ENCODE measurements at regions not wholly inside any gene's neighbourhood (a gene's known extent, or its start where the extent isn't known, plus 50 kb on each side); places are given as distances from the start of the nearest gene placed in this dataset.

GRCh38 chr11:13115380-13115675, 106.2 kb downstream of the RASSF10 start:
- no peak overlapping the region for H3K4me2 ChIP-seq (ENCODE audit: insufficient read depth, low read length)
- FAIRE-seq = no peak
- POLR2A ChIA-PET = interaction anchor here (1.5 to 1.6 kb wide), 2 partner anchors 12 to 21 kb away, joined by 3 to 4 read pairs; no protein-coding TSS in a partner anchor
- TF ChIP-seq YY1 (IDR thresholded peaks at IDR 0.05; ENCODE audit: borderline replicate concordance in 1 of 3, control insufficient read depth in 1 of 3, extremely low read depth in 1 of 3, insufficient read depth in 3 of 3, insufficient read length in 1 of 3, insufficient replicate concordance in 2 of 3, low read depth in 1 of 3, low read length in 2 of 3) (no peak), KDM5B (IDR thresholded peaks at IDR 0.05; ENCODE audit: insufficient replicate concordance, low read depth, low read length) (no peak), MEF2A (IDR thresholded peaks at IDR 0.05; ENCODE audit: control insufficient read depth, low read depth, low read length) (no peak), FOXP1 (CRISPR knock-in tag; IDR thresholded peaks at IDR 0.05) (no peak), ZNF609 (CRISPR knock-in tag; IDR thresholded peaks at IDR 0.05; ENCODE audit: borderline replicate concordance) (no peak), ZNF133 (CRISPR knock-in tag; IDR thresholded peaks at IDR 0.05) (no peak), NONO (IDR thresholded peaks at IDR 0.05; ENCODE audit: low read depth in 2 of 2, low read length in 1 of 2) (no peak), PRDM10 (IDR thresholded peaks at IDR 0.05; ENCODE audit: partially characterized antibody) (no peak), ZNF140 (CRISPR knock-in tag; IDR thresholded peaks at IDR 0.05) (no peak), ETV6 (IDR thresholded peaks at IDR 0.05; ENCODE audit: borderline replicate concordance in 1 of 2, low read depth in 2 of 2, low read length in 1 of 2) (no peak), ETV6 (CRISPR knock-in tag; IDR thresholded peaks at IDR 0.05; ENCODE audit: borderline replicate concordance) (no peak), TRIM28 (IDR thresholded peaks at IDR 0.05) (no peak), XRCC3 (IDR thresholded peaks at IDR 0.05) (no peak), ZNF23 (CRISPR knock-in tag; IDR thresholded peaks at IDR 0.05) (no peak)

More at GRCh38 chr11:13115380-13115675, 106.2 kb downstream of the RASSF10 start:
- DNase-seq (ENCODE audit: extremely low read depth in 1 of 4, low spot score in 3 of 4) (no peak), ATAC-seq (no peak)
- no peaks in the 10 kb centered on the region for H3K9me1 ChIP-seq (ENCODE audit: control insufficient read depth, insufficient read depth, low read length)
- no peaks in the 10 kb centered on the region for H3K79me2 ChIP-seq (ENCODE audit: control insufficient read depth, insufficient read depth, low read length)
- 0% methylated on average over 1 of the region's 1 CpG for WGBS (ENCODE audit: insufficient coverage, low coverage, missing lambda C conversion rate)
- no peak overlapping the region for H3K27ac ChIP-seq (ENCODE audit: extremely low read depth, low read depth, low read length)
- no TSS peak for BruUV-seq (replicated peaks)
- in situ Hi-C loops (cut with MboI) (loop anchor here (10.0 kb wide), 1 partner anchor 121 kb away; no protein-coding TSS in a partner anchor), intact Hi-C loops (cut with micrococcal nuclease) (loop anchor here (2.0 kb wide), 1 partner anchor 151 kb away; no protein-coding TSS in a partner anchor)
- no peaks in the 10 kb centered on the region for H3K9me3 ChIP-seq (replicated peaks; ENCODE audit: control insufficient read depth, insufficient read depth, low read depth, low read length)
- no peak overlapping the region for H3K4me3 ChIP-seq
- CTCF ChIA-PET (ENCODE audit: low intra/inter-chr PET ratio) = interaction anchor here (0.6 kb wide), 1 partner anchor 770 kb away, joined by 3 read pairs; no protein-coding TSS in a partner anchor
- no peak overlapping the region for H2AFZ ChIP-seq (ENCODE audit: low read depth, low read length)
- no peak overlapping the region for H3K9ac ChIP-seq (ENCODE audit: insufficient read depth in 1 of 2, low read depth in 2 of 2, low read length in 2 of 2)
- peaks cover 11 to 17% of the 10 kb centered on the region in 2 experiments for H3K4me1 ChIP-seq (replicated peaks in 1 of 2; ENCODE audit: control insufficient read depth in 2 of 2, insufficient read depth in 2 of 2, low read length in 2 of 2)
- H3K36me3 ChIP-seq (ENCODE audit: control insufficient read depth, insufficient read depth, low read length) = no peaks in the 10 kb centered on the region
- no peaks in the 10 kb centered on the region for H4K20me1 ChIP-seq (replicated peaks; ENCODE audit: control insufficient read depth, insufficient read depth, low read length)
- peaks cover 0 to 6% of the 10 kb centered on the region in 2 experiments; a peak in 1 of 5 replicates for H3K27me3 ChIP-seq (ENCODE audit: control insufficient read depth in 2 of 2, insufficient read depth in 2 of 2, low read length in 2 of 2)
